T-helper 17 cell (primary cell): ENCODE measurements at regions not wholly inside any gene's neighbourhood (a gene's known extent, or its start where the extent isn't known, plus 50 kb on each side); places are given as distances from the start of the nearest gene placed in this dataset.

Experiments used
- ATAC-seq: fragments of 150-1000 bp; cut with Tn5 transposase; 2 replicates; pipeline ENCODE4 v1.10.0; 2021; ENCODE audit warnings: mild to moderate bottlenecking, moderate library complexity
- DNase-seq, 3 donors: peaks; one replicate each; pipeline versions ENCODE4 v3.0.0 to v3.0.0-alpha.2; 2020 to 2021
- H3K9me3 ChIP-seq: one replicate; pipeline ENCODE4 v1.7.0; 2013; ENCODE audit warnings: low read length, mild to moderate bottlenecking; ENCODE audit not compliant: control insufficient read depth, poor library complexity, severe bottlenecking
- H3K27ac Mint-ChIP-seq: one replicate; pipeline ENCODE4 v1.8.0; 2022; ENCODE audit warnings: mild to moderate bottlenecking, moderate library complexity, mixed read lengths
- H3K27me3 Mint-ChIP-seq: one replicate; pipeline ENCODE4 v1.8.0; 2022; ENCODE audit warnings: mixed read lengths
- H3K36me3 Mint-ChIP-seq: one replicate; pipeline ENCODE4 v1.8.0; 2022; ENCODE audit warnings: low read depth, mixed read lengths
- H3K4me1 Mint-ChIP-seq: one replicate; pipeline ENCODE4 v1.8.0; 2022; ENCODE audit warnings: mild to moderate bottlenecking, mixed read lengths
- H3K4me3 Mint-ChIP-seq: one replicate; pipeline ENCODE4 v1.8.0; 2022; ENCODE audit warnings: mild to moderate bottlenecking, moderate library complexity, mixed read lengths

- no peaks in the 10 kb centered on the region for H3K9me3 ChIP-seq
- no peak overlapping the region for H3K4me3 Mint-ChIP-seq
- DNase-seq (no peak), ATAC-seq (no peak)
- H3K36me3 Mint-ChIP-seq, result no peaks in the 10 kb centered on the region
- H3K27ac Mint-ChIP-seq, result no peak overlapping the region
- H3K4me1 Mint-ChIP-seq, result no peaks in the 10 kb centered on the region
- H3K27me3 Mint-ChIP-seq, result no peaks in the 10 kb centered on the region
These were observed 76.9 kb upstream of the RGS18 start for GRCh38 chr1:192081359-192081758.

- Mint-ChIP-seq H3K27me3 (no peaks in the 10 kb centered on the region), H3K27ac (no peak overlapping the region), H3K36me3 (no peaks in the 10 kb centered on the region), H3K4me3 (no peak overlapping the region), H3K4me1 (no peaks in the 10 kb centered on the region)
- no peak for DNase-seq
- no peaks in the 10 kb centered on the region for H3K9me3 ChIP-seq
- ATAC-seq, result no peak
These were observed 71.6 kb upstream of the RGS18 start for GRCh38 chr1:192086644-192087043.

GRCh38 chr1:192087334-192087733 lies 70.9 kb upstream of the RGS18 start:
- H3K4me3 Mint-ChIP-seq, result no peak overlapping the region

GRCh38 chr1:192088496-192088895 lies 69.8 kb upstream of the RGS18 start:
- DNase-seq (no peak), ATAC-seq (no peak)
- H3K36me3 Mint-ChIP-seq, result no peaks in the 10 kb centered on the region
- no peak overlapping the region for H3K27ac Mint-ChIP-seq
- no peaks in the 10 kb centered on the region for H3K9me3 ChIP-seq
- H3K27me3 Mint-ChIP-seq, result no peaks in the 10 kb centered on the region
- no peaks in the 10 kb centered on the region for H3K4me1 Mint-ChIP-seq
- no peak overlapping the region for H3K4me3 Mint-ChIP-seq

More at GRCh38 chr1:192087334-192087733, 70.9 kb upstream of the RGS18 start:
- H3K4me1 Mint-ChIP-seq, result no peaks in the 10 kb centered on the region
- no peak for ATAC-seq
- no peaks in the 10 kb centered on the region for H3K27me3 Mint-ChIP-seq
- no peaks in the 10 kb centered on the region for H3K36me3 Mint-ChIP-seq
- H3K9me3 ChIP-seq, result no peaks in the 10 kb centered on the region
- H3K27ac Mint-ChIP-seq, result no peak overlapping the region
- no peak for DNase-seq

- DNase-seq, result no peak
- no peaks in the 10 kb centered on the region for H3K27me3 Mint-ChIP-seq
- H3K27ac Mint-ChIP-seq, result no peak overlapping the region
- no peaks in the 10 kb centered on the region for H3K4me1 Mint-ChIP-seq
- no peaks in the 10 kb centered on the region for H3K9me3 ChIP-seq
- no peak overlapping the region for H3K4me3 Mint-ChIP-seq
- ATAC-seq, result no peak
- no peaks in the 10 kb centered on the region for H3K36me3 Mint-ChIP-seq
These were observed 60.3 kb upstream of the RGS18 start for GRCh38 chr1:192098001-192098400.

GRCh38 chr1:192099328-192099727 lies 58.9 kb upstream of the RGS18 start:
- no peak for ATAC-seq
- Mint-ChIP-seq H3K27ac (no peak overlapping the region), H3K36me3 (no peaks in the 10 kb centered on the region), H3K27me3 (no peaks in the 10 kb centered on the region), H3K4me3 (no peak overlapping the region), H3K4me1 (no peaks in the 10 kb centered on the region)
- no peaks in the 10 kb centered on the region for H3K9me3 ChIP-seq
- DNase-seq, result no peak

GRCh38 chr1:192100686-192101468 lies 57.4 kb upstream of the RGS18 start:
- ATAC-seq, result no peak
- H3K36me3 Mint-ChIP-seq, result no peaks in the 10 kb centered on the region
- DNase-seq, result no peak
- no peaks in the 10 kb centered on the region for H3K27me3 Mint-ChIP-seq
- H3K4me1 Mint-ChIP-seq, result no peaks in the 10 kb centered on the region
- H3K27ac Mint-ChIP-seq, result no peak overlapping the region
- H3K4me3 Mint-ChIP-seq, result no peak overlapping the region
- no peaks in the 10 kb centered on the region for H3K9me3 ChIP-seq

GRCh38 chr1:192104128-192104527 lies 54.1 kb upstream of the RGS18 start:
- DNase-seq, result no peak
- no peaks in the 10 kb centered on the region for H3K36me3 Mint-ChIP-seq
- H3K9me3 ChIP-seq, result no peaks in the 10 kb centered on the region
- no peaks in the 10 kb centered on the region for H3K4me1 Mint-ChIP-seq
- no peak overlapping the region for H3K27ac Mint-ChIP-seq
- no peaks in the 10 kb centered on the region for H3K27me3 Mint-ChIP-seq
- no peak for ATAC-seq
- H3K4me3 Mint-ChIP-seq, result no peak overlapping the region

- DNase-seq (no peak), ATAC-seq (no peak)
- Mint-ChIP-seq H3K27me3 (no peaks in the 10 kb centered on the region), H3K4me3 (no peak overlapping the region), H3K36me3 (no peaks in the 10 kb centered on the region), H3K27ac (no peak overlapping the region), H3K4me1 (no peaks in the 10 kb centered on the region)
- H3K9me3 ChIP-seq, result no peaks in the 10 kb centered on the region
These were observed 53.4 kb upstream of the RGS18 start for GRCh38 chr1:192104852-192105251.

GRCh38 chr1:192108161-192108560 lies 50.1 kb upstream of the RGS18 start:
- ATAC-seq (no peak), DNase-seq (no peak)
- no peaks in the 10 kb centered on the region for H3K9me3 ChIP-seq
- Mint-ChIP-seq H3K36me3 (no peaks in the 10 kb centered on the region), H3K27me3 (no peaks in the 10 kb centered on the region), H3K4me3 (no peak overlapping the region), H3K27ac (no peak overlapping the region), H3K4me1 (no peaks in the 10 kb centered on the region)
